ENCODE measurements at regions not wholly inside any gene's neighbourhood (a gene's known extent, or its start where the extent isn't known, plus 50 kb on each side); places are given as distances from the start of the nearest gene placed in this dataset.

- no peak for TF ChIP-seq CTCF (IDR thresholded peaks at IDR 0.05; ENCODE audit: unreplicated experiment in 3 of 3)
- no peaks in the 10 kb centered on the region for H3K9me3 Mint-ChIP-seq
- no peak overlapping the region for H3K27ac Mint-ChIP-seq
- no peaks in the 10 kb centered on the region for H3K4me1 Mint-ChIP-seq
- H3K4me3 Mint-ChIP-seq, result no peak overlapping the region
- H3K27me3 Mint-ChIP-seq (ENCODE audit: low read depth), result peaks cover 6% of the 10 kb centered on the region
- H3K36me3 Mint-ChIP-seq (ENCODE audit: low read depth), result no peaks in the 10 kb centered on the region
Observed at GRCh38 chr5:154630410-154630809, 124.8 kb upstream of the LARP1 start.

- TF ChIP-seq CTCF (IDR thresholded peaks at IDR 0.05; ENCODE audit: unreplicated experiment in 3 of 3), result no peak
- peaks cover 6% of the 10 kb centered on the region for H3K27me3 Mint-ChIP-seq (ENCODE audit: low read depth)
- H3K9me3 Mint-ChIP-seq, result no peaks in the 10 kb centered on the region
- no peak overlapping the region for H3K27ac Mint-ChIP-seq
- H3K36me3 Mint-ChIP-seq (ENCODE audit: low read depth), result no peaks in the 10 kb centered on the region
- no peak overlapping the region for H3K4me3 Mint-ChIP-seq
- H3K4me1 Mint-ChIP-seq, result no peaks in the 10 kb centered on the region
Observed at GRCh38 chr5:154628685-154629084, 126.5 kb upstream of the LARP1 start.

GRCh38 chr5:154627698-154628678 is 127.2 kb upstream of the LARP1 start:
- no peak for TF ChIP-seq CTCF (IDR thresholded peaks at IDR 0.05; ENCODE audit: unreplicated experiment in 3 of 3)
- Mint-ChIP-seq H3K4me3 (no peak overlapping the region), H3K27me3 (ENCODE audit: low read depth) (peaks cover 9% of the 10 kb centered on the region), H3K36me3 (ENCODE audit: low read depth) (no peaks in the 10 kb centered on the region), H3K27ac (no peak overlapping the region), H3K4me1 (no peaks in the 10 kb centered on the region), H3K9me3 (no peaks in the 10 kb centered on the region)

GRCh38 chr5:154626876-154627557 is 128.2 kb upstream of the LARP1 start:
- no peaks in the 10 kb centered on the region for H3K36me3 Mint-ChIP-seq (ENCODE audit: low read depth)
- H3K4me3 Mint-ChIP-seq, result no peak overlapping the region
- H3K4me1 Mint-ChIP-seq, result no peaks in the 10 kb centered on the region
- peaks cover 10% of the 10 kb centered on the region for H3K27me3 Mint-ChIP-seq (ENCODE audit: low read depth)
- TF ChIP-seq CTCF (IDR thresholded peaks at IDR 0.05; ENCODE audit: unreplicated experiment in 3 of 3), result no peak
- no peaks in the 10 kb centered on the region for H3K9me3 Mint-ChIP-seq
- no peak overlapping the region for H3K27ac Mint-ChIP-seq

- no peaks in the 10 kb centered on the region for H3K4me1 Mint-ChIP-seq
- H3K27me3 Mint-ChIP-seq (ENCODE audit: low read depth), result peaks cover 19% of the 10 kb centered on the region
- H3K27ac Mint-ChIP-seq, result no peak overlapping the region
- H3K9me3 Mint-ChIP-seq, result no peaks in the 10 kb centered on the region
- no peaks in the 10 kb centered on the region for H3K36me3 Mint-ChIP-seq (ENCODE audit: low read depth)
- H3K4me3 Mint-ChIP-seq, result no peak overlapping the region
- no peak for TF ChIP-seq CTCF (IDR thresholded peaks at IDR 0.05; ENCODE audit: unreplicated experiment in 3 of 3)
Observed at GRCh38 chr5:154625031-154625430, 130.1 kb upstream of the LARP1 start.

All from nephron (organoid).